GM12878 (cell line): ENCODE measurements at regions not wholly inside any gene's neighbourhood (a gene's known extent, or its start where the extent isn't known, plus 50 kb on each side); places are given as distances from the start of the nearest gene placed in this dataset.

Source experiments
- ATAC-seq: fragments of 200-7000 bp; cut with Tn5 transposase; 3 replicates; pipeline ENCODE4 v1.9.1; 2020; ENCODE audit warnings: mild to moderate bottlenecking, moderate library complexity
- BruUV-seq: library from RNA; stranded (reverse); fragments of 400-500 nt; replicated peaks from 2 replicates; lab custom pipeline; 2021; lab: Mats Ljungman, UMichigan
- CTCF ChIA-PET: fragments of 300-600 bp; sonication (Branson Sonifier 250); formaldehyde crosslinking; extraction: SDS; loops from one replicate; lab custom pipeline; 2021; ENCODE audit warnings: inconsistent platforms; lab: Yijun Ruan, JAX
- POLR2A ChIA-PET: fragments of 350-600 bp; formaldehyde crosslinking; extraction: SDS; loops from one replicate; lab custom pipeline; 2021; ENCODE audit warnings: inconsistent platforms; lab: Charles Lee
- RAD21 ChIA-PET: fragments of 300-600 bp; sonication (Branson Sonifier 250); formaldehyde crosslinking; loops from one replicate; lab custom pipeline; 2023; ENCODE audit warnings: antibody characterized with exemption; ENCODE audit not compliant: unreplicated experiment; lab: Charles Lee
- SMC1A ChIA-PET: fragments of 300-600 bp; sonication (Branson Sonifier 250); formaldehyde crosslinking; loops from one replicate; lab custom pipeline; 2023; ENCODE audit not compliant: unreplicated experiment, uncharacterized antibody; lab: Charles Lee
- DNase-seq: peaks from one replicate; pipeline ENCODE4 v3.0.0-alpha.2; 2011; ENCODE audit warnings: low read depth, low spot score
- FAIRE-seq: peaks from 3 replicates; lab custom pipeline; 2011; peaks lifted over from hg19 to GRCh38; lab: Jason Lieb, UNC
- H2AFZ ChIP-seq: 2 replicates; pipeline ENCODE4 v1.6.0; 2011; ENCODE audit warnings: low read depth, low read length, control low read depth; ENCODE audit not compliant: control insufficient read depth
- H3K27ac ChIP-seq: 2 replicates; pipeline ENCODE4 v1.5.1; 2011; ENCODE audit warnings: control low read depth; ENCODE audit not compliant: control insufficient read depth, insufficient read depth
- H3K27me3 ChIP-seq, 2 experiments: replicated peaks in 1 of 2; 2 replicates each; pipeline versions ENCODE4 v1.6.0 to v1.6.1; 2011; ENCODE audit warnings: low read length in 1 of 2; ENCODE audit not compliant: control insufficient read depth in 2 of 2, insufficient read depth in 2 of 2
- H3K36me3 ChIP-seq, 2 experiments: 2 replicates each; pipeline ENCODE4 v1.5.1; 2011; ENCODE audit warnings: low read length in 1 of 2; ENCODE audit not compliant: control insufficient read depth in 2 of 2, insufficient read depth in 2 of 2
- H3K4me1 ChIP-seq: 2 replicates; pipeline ENCODE4 v1.6.1; 2011; ENCODE audit warnings: mild to moderate bottlenecking, low read length, moderate library complexity, mixed read lengths; ENCODE audit not compliant: control insufficient read depth, insufficient read depth
- H3K4me2 ChIP-seq: 2 replicates; pipeline ENCODE4 v1.6.0; 2011; ENCODE audit warnings: control low read depth; ENCODE audit not compliant: control insufficient read depth, insufficient read depth
- H3K4me3 ChIP-seq: fragments of 200-600 bp; sonication (generic); 2 replicates; pipeline ENCODE4 v1.5.1; 2016
- H3K79me2 ChIP-seq: 2 replicates; pipeline ENCODE4 v1.6.0; 2011; ENCODE audit warnings: low read length; ENCODE audit not compliant: control insufficient read depth, insufficient read depth
- H3K9ac ChIP-seq: 2 replicates; pipeline ENCODE4 v1.8.0; 2011; ENCODE audit warnings: low read length, control low read depth, mixed read lengths; ENCODE audit not compliant: control insufficient read depth, insufficient read depth
- H3K9me3 ChIP-seq: replicated peaks from 3 replicates; pipeline ENCODE4 v1.5.1; 2011; ENCODE audit warnings: mild to moderate bottlenecking, low read length; ENCODE audit not compliant: control insufficient read depth, insufficient read depth
- H4K20me1 ChIP-seq: 2 replicates; pipeline ENCODE4 v1.6.0; 2011; ENCODE audit not compliant: control insufficient read depth, insufficient read depth
- DPF2 ChIP-seq: fragments of 450-650 bp; IDR thresholded peaks from 2 replicates; pipeline ENCODE4 v1.6.1; 2017; ENCODE audit warnings: mild to moderate bottlenecking
- PML ChIP-seq: IDR thresholded peaks from 2 replicates; pipeline ENCODE4 v1.6.1; 2012; ENCODE audit warnings: low read length, inconsistent platforms
- SMARCA5 ChIP-seq: fragments of 450-650 bp; IDR thresholded peaks from 2 replicates; pipeline ENCODE4 v1.6.1; 2017; ENCODE audit warnings: mild to moderate bottlenecking
- SUZ12 ChIP-seq: fragments of 200-600 bp; sonication (generic); IDR thresholded peaks from one replicate; pipeline ENCODE4 v1.6.1; 2018; ENCODE audit warnings: antibody characterized with exemption, mild to moderate bottlenecking; ENCODE audit not compliant: unreplicated experiment
- WGBS: methylation state at CpG from one replicate; pipeline ENCODE4 v1.1.6; 2016; ENCODE audit warnings: low lambda C conversion rate; ENCODE audit not compliant: insufficient replicate concordance, insufficient coverage; ENCODE audit errors: missing lambda C conversion rate; 5-methylcytosine and 5-hydroxymethylcytosine counted together
- in situ Hi-C: fragments of 300-500 bp; cut with MboI; formaldehyde crosslinking; loops from 9 replicates; pipeline ENCODE4 v1.14.3; 2018; ENCODE audit warnings: mixed read lengths
- intact Hi-C: fragments of 100-400 bp; cut with micrococcal nuclease; formaldehyde crosslinking; loops from one replicate; pipeline ENCODE4 v1.14.2; 2022; ENCODE audit not compliant: unreplicated experiment
- TF ChIP-seq, protein P1 (sequence below): fragments of 450-650 bp; IDR thresholded peaks from 2 replicates; pipeline ENCODE4 v1.6.1; 2017; ENCODE audit warnings: mild to moderate bottlenecking, moderate library complexity
- TF ChIP-seq, protein P2 (sequence below): fragments of 450-650 bp; IDR thresholded peaks from 2 replicates; pipeline ENCODE4 v1.6.1; 2017; ENCODE audit warnings: mild to moderate bottlenecking
- TF ChIP-seq, protein P3 (sequence below): fragments of 150-350 bp; IDR thresholded peaks from 2 replicates; pipeline ENCODE4 v1.6.1; 2014; ENCODE audit warnings: mild to moderate bottlenecking, low read depth, low read length
- TF ChIP-seq, protein P4 (sequence below): fragments of 450-650 bp; IDR thresholded peaks from 2 replicates; pipeline ENCODE4 v1.6.1; 2017; ENCODE audit warnings: mild to moderate bottlenecking, moderate library complexity

DNA sequence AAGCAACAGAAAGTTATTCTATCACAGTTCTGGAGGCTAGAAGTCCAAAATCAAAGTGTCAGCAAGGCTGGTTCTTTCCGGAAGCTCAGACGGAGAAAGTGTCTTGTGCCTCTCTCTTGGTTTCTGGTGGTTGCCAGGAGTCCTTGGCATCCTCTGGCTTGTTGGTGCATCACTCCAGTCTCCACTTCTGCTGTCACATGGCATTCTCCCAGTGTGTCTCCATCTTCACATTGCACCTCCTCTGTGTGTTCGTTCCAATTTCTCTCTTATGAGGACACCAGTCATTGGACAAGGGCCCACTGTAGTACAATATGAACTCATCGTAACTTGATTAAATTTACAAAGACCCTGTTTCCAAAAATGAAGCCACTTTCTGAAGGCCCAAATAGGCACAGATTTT lies 175.4 kb upstream of the ATP5MC3 start (continued):
- TF ChIP-seq SUZ12, result no peak
- TF ChIP-seq, all 136 proteins: peak for 0

DNA sequence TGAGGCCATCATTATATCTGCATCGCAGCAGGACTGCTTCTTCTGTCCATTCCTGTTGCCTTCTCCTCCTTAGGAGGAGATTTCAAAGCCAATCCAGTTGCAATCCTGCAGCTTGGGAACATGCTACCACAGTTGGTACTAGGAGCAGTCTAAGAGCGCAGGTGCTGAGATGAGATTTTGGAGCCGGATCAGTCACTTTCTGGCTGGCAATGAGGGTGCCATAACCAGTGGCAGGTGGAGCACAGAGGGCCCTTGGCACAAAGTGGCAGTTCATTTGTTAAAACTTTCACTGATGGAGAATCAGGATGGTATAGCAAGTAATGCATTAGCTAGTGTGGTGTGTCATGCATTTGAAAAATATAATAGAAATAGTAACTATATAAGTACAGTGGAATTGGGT lies 173.7 kb upstream of the ATP5MC3 start:
- ChIA-PET POLR2A (no interaction called here), SMC1A (interaction anchor here (0.7 to 1.9 kb wide), 2 partner anchors 8 to 26 kb away, joined by 3 to 4 read pairs; no protein-coding TSS in a partner anchor)
- intact Hi-C loops, result no loop called here
- no peaks in the 10 kb centered on the region for H4K20me1 ChIP-seq
- H3K27me3 ChIP-seq, result peaks cover 0 to 3% of the 10 kb centered on the region in 2 experiments; a peak in 1 of 4 replicates
- no peaks in the 10 kb centered on the region for H3K36me3 ChIP-seq
- TF ChIP-seq PML (no peak), DPF2 (no peak), SMARCA5 (no peak)
- TF ChIP-seq, protein P1, sequence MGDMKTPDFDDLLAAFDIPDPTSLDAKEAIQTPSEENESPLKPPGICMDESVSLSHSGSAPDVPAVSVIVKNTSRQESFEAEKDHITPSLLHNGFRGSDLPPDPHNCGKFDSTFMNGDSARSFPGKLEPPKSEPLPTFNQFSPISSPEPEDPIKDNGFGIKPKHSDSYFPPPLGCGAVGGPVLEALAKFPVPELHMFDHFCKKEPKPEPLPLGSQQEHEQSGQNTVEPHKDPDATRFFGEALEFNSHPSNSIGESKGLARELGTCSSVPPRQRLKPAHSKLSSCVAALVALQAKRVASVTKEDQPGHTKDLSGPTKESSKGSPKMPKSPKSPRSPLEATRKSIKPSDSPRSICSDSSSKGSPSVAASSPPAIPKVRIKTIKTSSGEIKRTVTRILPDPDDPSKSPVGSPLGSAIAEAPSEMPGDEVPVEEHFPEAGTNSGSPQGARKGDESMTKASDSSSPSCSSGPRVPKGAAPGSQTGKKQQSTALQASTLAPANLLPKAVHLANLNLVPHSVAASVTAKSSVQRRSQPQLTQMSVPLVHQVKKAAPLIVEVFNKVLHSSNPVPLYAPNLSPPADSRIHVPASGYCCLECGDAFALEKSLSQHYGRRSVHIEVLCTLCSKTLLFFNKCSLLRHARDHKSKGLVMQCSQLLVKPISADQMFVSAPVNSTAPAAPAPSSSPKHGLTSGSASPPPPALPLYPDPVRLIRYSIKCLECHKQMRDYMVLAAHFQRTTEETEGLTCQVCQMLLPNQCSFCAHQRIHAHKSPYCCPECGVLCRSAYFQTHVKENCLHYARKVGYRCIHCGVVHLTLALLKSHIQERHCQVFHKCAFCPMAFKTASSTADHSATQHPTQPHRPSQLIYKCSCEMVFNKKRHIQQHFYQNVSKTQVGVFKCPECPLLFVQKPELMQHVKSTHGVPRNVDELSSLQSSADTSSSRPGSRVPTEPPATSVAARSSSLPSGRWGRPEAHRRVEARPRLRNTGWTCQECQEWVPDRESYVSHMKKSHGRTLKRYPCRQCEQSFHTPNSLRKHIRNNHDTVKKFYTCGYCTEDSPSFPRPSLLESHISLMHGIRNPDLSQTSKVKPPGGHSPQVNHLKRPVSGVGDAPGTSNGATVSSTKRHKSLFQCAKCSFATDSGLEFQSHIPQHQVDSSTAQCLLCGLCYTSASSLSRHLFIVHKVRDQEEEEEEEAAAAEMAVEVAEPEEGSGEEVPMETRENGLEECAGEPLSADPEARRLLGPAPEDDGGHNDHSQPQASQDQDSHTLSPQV, result no peak
- TF ChIP-seq, protein P2, sequence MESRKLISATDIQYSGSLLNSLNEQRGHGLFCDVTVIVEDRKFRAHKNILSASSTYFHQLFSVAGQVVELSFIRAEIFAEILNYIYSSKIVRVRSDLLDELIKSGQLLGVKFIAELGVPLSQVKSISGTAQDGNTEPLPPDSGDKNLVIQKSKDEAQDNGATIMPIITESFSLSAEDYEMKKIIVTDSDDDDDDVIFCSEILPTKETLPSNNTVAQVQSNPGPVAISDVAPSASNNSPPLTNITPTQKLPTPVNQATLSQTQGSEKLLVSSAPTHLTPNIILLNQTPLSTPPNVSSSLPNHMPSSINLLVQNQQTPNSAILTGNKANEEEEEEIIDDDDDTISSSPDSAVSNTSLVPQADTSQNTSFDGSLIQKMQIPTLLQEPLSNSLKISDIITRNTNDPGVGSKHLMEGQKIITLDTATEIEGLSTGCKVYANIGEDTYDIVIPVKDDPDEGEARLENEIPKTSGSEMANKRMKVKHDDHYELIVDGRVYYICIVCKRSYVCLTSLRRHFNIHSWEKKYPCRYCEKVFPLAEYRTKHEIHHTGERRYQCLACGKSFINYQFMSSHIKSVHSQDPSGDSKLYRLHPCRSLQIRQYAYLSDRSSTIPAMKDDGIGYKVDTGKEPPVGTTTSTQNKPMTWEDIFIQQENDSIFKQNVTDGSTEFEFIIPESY, result no peak
- TF ChIP-seq, protein P3, sequence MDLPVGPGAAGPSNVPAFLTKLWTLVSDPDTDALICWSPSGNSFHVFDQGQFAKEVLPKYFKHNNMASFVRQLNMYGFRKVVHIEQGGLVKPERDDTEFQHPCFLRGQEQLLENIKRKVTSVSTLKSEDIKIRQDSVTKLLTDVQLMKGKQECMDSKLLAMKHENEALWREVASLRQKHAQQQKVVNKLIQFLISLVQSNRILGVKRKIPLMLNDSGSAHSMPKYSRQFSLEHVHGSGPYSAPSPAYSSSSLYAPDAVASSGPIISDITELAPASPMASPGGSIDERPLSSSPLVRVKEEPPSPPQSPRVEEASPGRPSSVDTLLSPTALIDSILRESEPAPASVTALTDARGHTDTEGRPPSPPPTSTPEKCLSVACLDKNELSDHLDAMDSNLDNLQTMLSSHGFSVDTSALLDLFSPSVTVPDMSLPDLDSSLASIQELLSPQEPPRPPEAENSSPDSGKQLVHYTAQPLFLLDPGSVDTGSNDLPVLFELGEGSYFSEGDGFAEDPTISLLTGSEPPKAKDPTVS, result no peak
- TF ChIP-seq, protein P4, sequence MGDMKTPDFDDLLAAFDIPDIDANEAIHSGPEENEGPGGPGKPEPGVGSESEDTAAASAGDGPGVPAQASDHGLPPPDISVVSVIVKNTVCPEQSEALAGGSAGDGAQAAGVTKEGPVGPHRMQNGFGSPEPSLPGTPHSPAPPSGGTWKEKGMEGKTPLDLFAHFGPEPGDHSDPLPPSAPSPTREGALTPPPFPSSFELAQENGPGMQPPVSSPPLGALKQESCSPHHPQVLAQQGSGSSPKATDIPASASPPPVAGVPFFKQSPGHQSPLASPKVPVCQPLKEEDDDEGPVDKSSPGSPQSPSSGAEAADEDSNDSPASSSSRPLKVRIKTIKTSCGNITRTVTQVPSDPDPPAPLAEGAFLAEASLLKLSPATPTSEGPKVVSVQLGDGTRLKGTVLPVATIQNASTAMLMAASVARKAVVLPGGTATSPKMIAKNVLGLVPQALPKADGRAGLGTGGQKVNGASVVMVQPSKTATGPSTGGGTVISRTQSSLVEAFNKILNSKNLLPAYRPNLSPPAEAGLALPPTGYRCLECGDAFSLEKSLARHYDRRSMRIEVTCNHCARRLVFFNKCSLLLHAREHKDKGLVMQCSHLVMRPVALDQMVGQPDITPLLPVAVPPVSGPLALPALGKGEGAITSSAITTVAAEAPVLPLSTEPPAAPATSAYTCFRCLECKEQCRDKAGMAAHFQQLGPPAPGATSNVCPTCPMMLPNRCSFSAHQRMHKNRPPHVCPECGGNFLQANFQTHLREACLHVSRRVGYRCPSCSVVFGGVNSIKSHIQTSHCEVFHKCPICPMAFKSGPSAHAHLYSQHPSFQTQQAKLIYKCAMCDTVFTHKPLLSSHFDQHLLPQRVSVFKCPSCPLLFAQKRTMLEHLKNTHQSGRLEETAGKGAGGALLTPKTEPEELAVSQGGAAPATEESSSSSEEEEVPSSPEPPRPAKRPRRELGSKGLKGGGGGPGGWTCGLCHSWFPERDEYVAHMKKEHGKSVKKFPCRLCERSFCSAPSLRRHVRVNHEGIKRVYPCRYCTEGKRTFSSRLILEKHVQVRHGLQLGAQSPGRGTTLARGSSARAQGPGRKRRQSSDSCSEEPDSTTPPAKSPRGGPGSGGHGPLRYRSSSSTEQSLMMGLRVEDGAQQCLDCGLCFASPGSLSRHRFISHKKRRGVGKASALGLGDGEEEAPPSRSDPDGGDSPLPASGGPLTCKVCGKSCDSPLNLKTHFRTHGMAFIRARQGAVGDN, result no peak
- TF ChIP-seq, all 136 proteins: peak for 0
- DNase-seq (no peak), ATAC-seq (no peak), FAIRE-seq (no peak)
- Histone ChIP-seq H3K4me3 (no peak overlapping the region), H2AFZ (no peak overlapping the region), H3K4me2 (no peak overlapping the region), H3K79me2 (no peaks in the 10 kb centered on the region), H3K9me3 (no peaks in the 10 kb centered on the region), H3K9ac (no peak overlapping the region), H3K27ac (no peak overlapping the region), H3K4me1 (no peaks in the 10 kb centered on the region)
- BruUV-seq, result no TSS peak
- CTCF ChIA-PET, result interaction anchor here (0.6 kb wide), 1 partner anchor 414 kb away, joined by 3 read pairs; no protein-coding TSS in a partner anchor
- RAD21 ChIA-PET, result no interaction called here
- in situ Hi-C loops, result no loop called here
- 9% methylated on average over 3 of the region's 3 CpGs for WGBS
